ENCODE measurements at regions not wholly inside any gene's neighbourhood (a gene's known extent, or its start where the extent isn't known, plus 50 kb on each side); places are given as distances from the start of the nearest gene placed in this dataset.

DNA sequence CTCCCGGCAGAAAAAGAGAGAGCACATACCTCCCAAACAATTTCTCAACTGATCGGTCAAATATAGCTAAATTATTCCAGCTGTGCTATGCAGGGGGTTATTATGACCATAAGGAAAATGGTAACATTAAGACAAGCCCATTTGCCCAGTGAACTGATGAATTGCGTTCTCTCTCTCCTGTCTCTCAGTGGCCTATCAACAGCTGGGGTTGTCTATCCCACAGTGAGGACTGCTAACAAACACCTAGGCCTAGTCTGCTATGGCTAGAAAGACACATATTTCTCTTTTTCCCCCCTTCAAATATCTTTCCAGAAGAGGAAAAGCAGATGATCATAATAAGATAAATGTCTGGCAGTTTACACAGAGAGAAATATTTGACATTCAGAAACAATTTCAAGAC, 263.8 kb upstream of the ELAC2 start:
- TF ChIP-seq CTCF (IDR thresholded peaks at IDR 0.05): no peak
- no peak for TF ChIP-seq POLR2A (IDR thresholded peaks at IDR 0.05)

Measured in heart left ventricle (tissue), 13 donors.